RWPE1 (cell line): ENCODE measurements at regions not wholly inside any gene's neighbourhood (a gene's known extent, or its start where the extent isn't known, plus 50 kb on each side); places are given as distances from the start of the nearest gene placed in this dataset.

Source experiments
- CTCF ChIA-PET: fragments of 350-600 bp; sonication (Branson Sonifier 250); formaldehyde crosslinking; extraction: SDS; loops from one replicate; lab custom pipeline; 2021; lab: Yijun Ruan, JAX
- POLR2A ChIA-PET: fragments of 400-600 bp; formaldehyde crosslinking; extraction: SDS; loops from one replicate; lab custom pipeline; 2020; ENCODE audit warnings: antibody characterized with exemption; ENCODE audit not compliant: low non-redundant PET; lab: Yijun Ruan, JAX
- DNase-seq: peaks from one replicate; pipeline ENCODE4 v3.0.0; 2012; ENCODE audit warnings: low spot score
- H3K27ac ChIP-seq: fragments of 450-650 bp; 2 replicates; pipeline ENCODE4 v1.5.1; 2017
- TF ChIP-seq, protein P1 (sequence below): fragments of 450-650 bp; conservative IDR thresholded peaks from 2 replicates; pipeline ENCODE4 v1.5.1; 2017; ENCODE audit warnings: low read depth, mild to moderate bottlenecking

DNA sequence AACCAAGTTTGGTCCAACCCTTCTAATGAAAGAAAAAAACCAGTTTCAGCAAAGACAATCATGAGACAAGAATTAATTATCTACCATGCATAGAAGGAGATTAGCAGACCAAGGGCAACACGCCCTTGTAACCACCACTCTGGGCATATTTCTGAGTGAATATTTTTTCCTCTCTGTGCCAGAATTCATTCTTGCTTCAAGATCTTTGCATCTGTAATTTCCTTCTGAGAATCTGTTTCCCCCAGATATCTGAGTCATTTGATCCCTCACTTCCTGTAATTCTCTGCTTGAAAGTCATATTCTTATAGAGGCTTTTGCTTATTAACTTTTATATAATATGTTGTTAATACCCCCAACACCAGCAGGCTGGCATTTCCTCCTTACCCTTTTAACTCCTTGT lies 243.7 kb downstream of the SLC16A7 start:
- TF ChIP-seq, protein P1, sequence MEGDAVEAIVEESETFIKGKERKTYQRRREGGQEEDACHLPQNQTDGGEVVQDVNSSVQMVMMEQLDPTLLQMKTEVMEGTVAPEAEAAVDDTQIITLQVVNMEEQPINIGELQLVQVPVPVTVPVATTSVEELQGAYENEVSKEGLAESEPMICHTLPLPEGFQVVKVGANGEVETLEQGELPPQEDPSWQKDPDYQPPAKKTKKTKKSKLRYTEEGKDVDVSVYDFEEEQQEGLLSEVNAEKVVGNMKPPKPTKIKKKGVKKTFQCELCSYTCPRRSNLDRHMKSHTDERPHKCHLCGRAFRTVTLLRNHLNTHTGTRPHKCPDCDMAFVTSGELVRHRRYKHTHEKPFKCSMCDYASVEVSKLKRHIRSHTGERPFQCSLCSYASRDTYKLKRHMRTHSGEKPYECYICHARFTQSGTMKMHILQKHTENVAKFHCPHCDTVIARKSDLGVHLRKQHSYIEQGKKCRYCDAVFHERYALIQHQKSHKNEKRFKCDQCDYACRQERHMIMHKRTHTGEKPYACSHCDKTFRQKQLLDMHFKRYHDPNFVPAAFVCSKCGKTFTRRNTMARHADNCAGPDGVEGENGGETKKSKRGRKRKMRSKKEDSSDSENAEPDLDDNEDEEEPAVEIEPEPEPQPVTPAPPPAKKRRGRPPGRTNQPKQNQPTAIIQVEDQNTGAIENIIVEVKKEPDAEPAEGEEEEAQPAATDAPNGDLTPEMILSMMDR: no peak
- H3K27ac ChIP-seq: no peak overlapping the region
- CTCF ChIA-PET: no interaction called here
- DNase-seq: no peak
- POLR2A ChIA-PET: no interaction called here

DNA sequence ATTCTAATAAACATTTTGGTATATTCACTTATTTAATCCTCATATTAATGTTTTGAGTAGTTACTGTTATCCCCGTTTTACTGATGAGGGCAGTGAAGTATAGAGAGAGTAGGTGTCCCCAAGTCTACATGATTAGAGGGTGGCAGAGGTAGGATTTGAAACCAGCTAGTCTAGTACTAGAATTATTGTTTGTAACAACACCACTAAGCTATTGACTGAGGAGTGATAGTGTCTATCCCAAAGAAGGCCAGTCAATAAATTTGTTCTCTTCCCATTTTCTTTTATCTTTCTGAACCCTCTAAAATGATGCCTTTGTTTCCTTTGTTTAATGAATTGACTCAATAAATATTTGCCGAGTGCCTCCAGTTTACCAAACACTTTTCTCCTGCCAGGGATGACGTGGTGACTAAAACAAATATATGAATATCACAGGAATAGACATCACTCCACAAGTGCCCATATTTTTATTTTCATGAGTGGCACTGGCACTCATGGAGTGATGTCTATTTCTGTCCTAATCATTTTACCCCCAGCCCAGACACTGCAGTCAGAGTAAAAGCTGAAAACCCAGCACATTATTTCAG lies 247.5 kb downstream of the SLC16A7 start:
- DNase-seq: no peak
- no peak overlapping the region for H3K27ac ChIP-seq
- CTCF ChIA-PET: interaction anchor here (0.6 to 1.2 kb wide), 2 partner anchors 8 to 48 kb away, joined by 4 to 6 read pairs; no protein-coding TSS in a partner anchor
- TF ChIP-seq, protein P1: no peak
- POLR2A ChIA-PET: no interaction called here

DNA sequence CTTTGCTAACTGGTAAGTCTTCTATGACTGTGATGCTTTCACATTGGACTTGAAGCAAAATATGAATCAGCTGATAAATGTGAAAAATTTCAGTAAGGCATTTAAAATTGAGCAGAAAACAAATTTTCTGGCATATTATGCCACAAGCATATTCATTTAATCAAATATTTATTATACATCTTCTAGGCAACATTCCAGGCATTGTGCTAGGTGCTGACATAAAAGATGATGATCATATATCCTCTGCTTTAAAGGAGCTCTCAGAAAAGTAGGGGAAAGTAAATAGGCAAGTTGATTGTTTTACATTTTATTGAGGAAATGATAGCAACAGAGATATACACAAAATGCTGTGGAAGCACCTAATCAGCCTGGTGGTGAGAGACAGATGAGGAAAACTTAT lies 248.9 kb downstream of the SLC16A7 start:
- CTCF ChIA-PET: interaction anchor here (1.2 kb wide), 1 partner anchor 10 kb away, joined by 6 read pairs; no protein-coding TSS in a partner anchor
- no peak for DNase-seq
- TF ChIP-seq, protein P1: no peak
- POLR2A ChIA-PET: no interaction called here
- H3K27ac ChIP-seq: no peak overlapping the region

DNA sequence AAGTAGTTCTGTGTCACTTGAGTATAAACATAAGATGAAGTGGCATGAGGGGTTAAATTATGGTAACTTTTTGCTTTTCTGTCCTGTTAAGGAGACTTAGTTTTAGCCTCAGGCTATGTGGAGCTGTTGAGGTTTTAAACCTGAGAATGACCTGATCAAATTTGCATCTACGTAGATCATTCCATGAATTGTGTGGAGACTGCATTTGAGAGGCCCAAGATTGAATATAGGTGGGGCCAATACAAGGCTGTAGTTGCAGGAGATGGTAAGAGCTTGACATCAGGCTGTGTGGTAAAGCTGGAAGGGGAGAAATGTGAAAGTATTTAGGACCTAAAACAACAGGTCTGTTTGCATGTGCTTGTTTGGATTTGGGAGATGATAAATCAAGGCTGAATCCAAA lies 249.5 kb downstream of the SLC16A7 start:
- TF ChIP-seq, protein P1: no peak
- ChIA-PET POLR2A (no interaction called here), CTCF (no interaction called here)
- no peak for DNase-seq
- H3K27ac ChIP-seq: no peak overlapping the region

DNA sequence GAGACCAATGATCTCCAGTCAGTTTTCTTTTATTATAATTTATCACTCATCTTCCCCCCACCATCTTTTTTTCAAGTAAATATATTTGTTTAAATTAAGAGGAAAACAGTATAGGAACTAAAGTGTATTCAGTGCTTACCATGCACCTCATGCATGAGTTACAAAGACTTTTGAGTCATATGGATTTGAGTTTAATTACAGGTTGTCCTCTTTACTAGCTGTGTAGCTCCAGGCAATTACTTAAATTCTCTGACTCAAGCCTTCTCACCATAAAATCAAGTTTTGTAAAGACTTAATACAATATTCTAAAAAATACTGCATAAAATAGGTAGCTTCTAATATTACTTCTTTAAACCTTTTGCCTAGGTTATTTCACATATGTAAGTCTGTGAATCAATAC lies 251.3 kb downstream of the SLC16A7 start:
- no peak overlapping the region for H3K27ac ChIP-seq
- TF ChIP-seq, protein P1: no peak
- ChIA-PET POLR2A (no interaction called here), CTCF (no interaction called here)
- peak; percentile 24 for DNase-seq

DNA sequence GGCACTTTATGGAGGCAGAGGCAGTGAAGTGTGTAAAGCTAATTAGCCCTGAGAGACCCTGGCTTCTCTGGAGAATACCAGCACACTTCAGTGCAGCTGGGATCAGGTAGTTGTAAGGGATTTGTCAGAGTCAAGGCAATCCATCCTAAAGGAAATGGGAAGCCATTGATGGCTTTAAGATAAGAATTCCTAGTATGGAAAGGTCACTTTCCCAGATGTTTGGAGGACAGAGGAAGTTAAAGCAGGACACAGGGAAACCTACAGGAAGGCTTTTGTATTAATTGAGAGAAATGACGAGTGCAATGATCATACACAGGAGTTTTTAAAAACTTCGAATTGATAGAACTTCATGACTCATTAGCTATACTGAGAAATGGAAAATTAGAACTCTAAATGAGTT lies 254.4 kb downstream of the SLC16A7 start:
- TF ChIP-seq, protein P1: no peak
- no peak for DNase-seq
- ChIA-PET CTCF (interaction anchor here (0.5 kb wide), 1 partner anchor 636 kb away, joined by 4 read pairs; no protein-coding TSS in a partner anchor), POLR2A (no interaction called here)
- H3K27ac ChIP-seq: no peak overlapping the region
